ENCODE measurements at regions not wholly inside any gene's neighbourhood (a gene's known extent, or its start where the extent isn't known, plus 50 kb on each side); places are given as distances from the start of the nearest gene placed in this dataset.

- TF ChIP-seq CTCF (CRISPR knock-in tag; IDR thresholded peaks at IDR 0.05) (no peak), E2F2 (CRISPR knock-in tag; IDR thresholded peaks at IDR 0.05; ENCODE audit: borderline replicate concordance) (no peak), ZNF766 (CRISPR knock-in tag; IDR thresholded peaks at IDR 0.05; ENCODE audit: borderline replicate concordance) (no peak)
These were observed 130.4 kb downstream of the TNFRSF21 start for GRCh38 chr6:47179286-47179685.
